ENCODE measurements at regions not wholly inside any gene's neighbourhood (a gene's known extent, or its start where the extent isn't known, plus 50 kb on each side); places are given as distances from the start of the nearest gene placed in this dataset.
"Not testable (repeated sequence)": the region's sequence is repeated elsewhere in the genome, so short reads cannot be mapped to it uniquely, and the experiment has no call there.

- Histone ChIP-seq H3K27ac (ENCODE audit: low read length) (no peak overlapping the region), H3K9me2 (replicated peaks; ENCODE audit: insufficient read depth, low read length) (no peaks in the 10 kb centered on the region), H3K9ac (ENCODE audit: low read length) (no peak overlapping the region), H3K4me3 (ENCODE audit: low read length) (no peak overlapping the region), H4K20me1 (ENCODE audit: insufficient read depth, low read length) (no peaks in the 10 kb centered on the region), H3K9me3 (replicated peaks; ENCODE audit: insufficient read depth, low read length) (no peaks in the 10 kb centered on the region), H3K79me2 (ENCODE audit: low read length) (no peaks in the 10 kb centered on the region), H2AFZ (ENCODE audit: low read length) (no peak overlapping the region), H3K4me1 (ENCODE audit: low read length) (no peaks in the 10 kb centered on the region), H3F3A (ENCODE audit: insufficient read depth, low read length) (no peaks in the 10 kb centered on the region), H3K36me3 (replicated peaks; ENCODE audit: insufficient read depth, low read length) (no peaks in the 10 kb centered on the region), H3K27me3 (replicated peaks; ENCODE audit: insufficient read depth, low read length) (no peaks in the 10 kb centered on the region), H3K4me2 (ENCODE audit: low read depth, low read length) (no peak overlapping the region)
- TF ChIP-seq EZH2 (optimal IDR thresholded peaks at IDR 0.05; ENCODE audit: low read depth, low read length) (no peak), EZH2phosphoT487 (IDR thresholded peaks at IDR 0.05; ENCODE audit: low read length) (no peak), CTCF (IDR thresholded peaks at IDR 0.05; ENCODE audit: low read length) (no peak)
- DNase-seq: no peak
Observed at GRCh38 chr1:113302636-113303035, 87.7 kb upstream of the MAGI3 start.

- Histone ChIP-seq H3K79me2 (ENCODE audit: low read length) (no peaks in the 10 kb centered on the region), H3K9ac (ENCODE audit: low read length) (no peak overlapping the region), H3K4me1 (ENCODE audit: low read length) (no peaks in the 10 kb centered on the region), H3K36me3 (replicated peaks; ENCODE audit: insufficient read depth, low read length) (no peaks in the 10 kb centered on the region), H4K20me1 (ENCODE audit: insufficient read depth, low read length) (no peaks in the 10 kb centered on the region), H3K9me2 (replicated peaks; ENCODE audit: insufficient read depth, low read length) (no peaks in the 10 kb centered on the region), H3F3A (ENCODE audit: insufficient read depth, low read length) (no peaks in the 10 kb centered on the region), H3K4me2 (ENCODE audit: low read depth, low read length) (no peak overlapping the region), H3K27me3 (replicated peaks; ENCODE audit: insufficient read depth, low read length) (no peaks in the 10 kb centered on the region), H3K9me3 (replicated peaks; ENCODE audit: insufficient read depth, low read length) (no peaks in the 10 kb centered on the region), H3K4me3 (ENCODE audit: low read length) (no peak overlapping the region), H3K27ac (ENCODE audit: low read length) (no peak overlapping the region), H2AFZ (ENCODE audit: low read length) (no peak overlapping the region)
- no peak for DNase-seq
- TF ChIP-seq EZH2 (optimal IDR thresholded peaks at IDR 0.05; ENCODE audit: low read depth, low read length) (no peak), EZH2phosphoT487 (IDR thresholded peaks at IDR 0.05; ENCODE audit: low read length) (no peak), CTCF (IDR thresholded peaks at IDR 0.05; ENCODE audit: low read length) (no peak)
Observed at GRCh38 chr1:113303267-113303666, 87.0 kb upstream of the MAGI3 start.

- H3K79me2 ChIP-seq (ENCODE audit: low read length); DNase-seq; H3K9ac ChIP-seq (ENCODE audit: low read length); H3K9me2 ChIP-seq (replicated peaks; ENCODE audit: insufficient read depth, low read length); H3K27me3 ChIP-seq (replicated peaks; ENCODE audit: insufficient read depth, low read length); H3K4me3 ChIP-seq (ENCODE audit: low read length); H3K4me1 ChIP-seq (ENCODE audit: low read length); H3K4me2 ChIP-seq (ENCODE audit: low read depth, low read length); H3K36me3 ChIP-seq (replicated peaks; ENCODE audit: insufficient read depth, low read length); H3F3A ChIP-seq (ENCODE audit: insufficient read depth, low read length); H2AFZ ChIP-seq (ENCODE audit: low read length); H3K9me3 ChIP-seq (replicated peaks; ENCODE audit: insufficient read depth, low read length); H4K20me1 ChIP-seq (ENCODE audit: insufficient read depth, low read length); H3K27ac ChIP-seq (ENCODE audit: low read length): not testable (repeated sequence)
Observed at GRCh38 chr1:113305029-113305428, 85.3 kb upstream of the MAGI3 start.

GRCh38 chr1:113307771-113308445, 82.4 kb upstream of the MAGI3 start:
- Histone ChIP-seq H3K27ac (ENCODE audit: low read length) (no peak overlapping the region), H2AFZ (ENCODE audit: low read length) (no peak overlapping the region), H3K4me1 (ENCODE audit: low read length) (no peaks in the 10 kb centered on the region), H3K4me2 (ENCODE audit: low read depth, low read length) (no peak overlapping the region), H3K27me3 (replicated peaks; ENCODE audit: insufficient read depth, low read length) (no peaks in the 10 kb centered on the region), H3K36me3 (replicated peaks; ENCODE audit: insufficient read depth, low read length) (no peaks in the 10 kb centered on the region), H3K9ac (ENCODE audit: low read length) (no peak overlapping the region), H4K20me1 (ENCODE audit: insufficient read depth, low read length) (no peaks in the 10 kb centered on the region), H3F3A (ENCODE audit: insufficient read depth, low read length) (no peaks in the 10 kb centered on the region), H3K9me3 (replicated peaks; ENCODE audit: insufficient read depth, low read length) (no peaks in the 10 kb centered on the region), H3K9me2 (replicated peaks; ENCODE audit: insufficient read depth, low read length) (no peaks in the 10 kb centered on the region), H3K79me2 (ENCODE audit: low read length) (no peaks in the 10 kb centered on the region), H3K4me3 (ENCODE audit: low read length) (no peak overlapping the region)
- DNase-seq: no peak
- TF ChIP-seq EZH2 (optimal IDR thresholded peaks at IDR 0.05; ENCODE audit: low read depth, low read length): no peak
- TF ChIP-seq CTCF (IDR thresholded peaks at IDR 0.05; ENCODE audit: low read length): no peak
- TF ChIP-seq EZH2phosphoT487 (IDR thresholded peaks at IDR 0.05; ENCODE audit: low read length): no peak

- not testable (repeated sequence) for H4K20me1 ChIP-seq (ENCODE audit: insufficient read depth, low read length); H3K9ac ChIP-seq (ENCODE audit: low read length); H3K27me3 ChIP-seq (replicated peaks; ENCODE audit: insufficient read depth, low read length); H3K4me3 ChIP-seq (ENCODE audit: low read length); H3F3A ChIP-seq (ENCODE audit: insufficient read depth, low read length); H3K4me1 ChIP-seq (ENCODE audit: low read length); H3K79me2 ChIP-seq (ENCODE audit: low read length); H2AFZ ChIP-seq (ENCODE audit: low read length); H3K36me3 ChIP-seq (replicated peaks; ENCODE audit: insufficient read depth, low read length); H3K9me3 ChIP-seq (replicated peaks; ENCODE audit: insufficient read depth, low read length); H3K27ac ChIP-seq (ENCODE audit: low read length); DNase-seq; H3K4me2 ChIP-seq (ENCODE audit: low read depth, low read length); H3K9me2 ChIP-seq (replicated peaks; ENCODE audit: insufficient read depth, low read length)
Observed at GRCh38 chr1:113312651-113313050, 77.7 kb upstream of the MAGI3 start.
